Hindlimb muscle (tissue), 1 donor: ENCODE measurements at regions not wholly inside any gene's neighbourhood (a gene's known extent, or its start where the extent isn't known, plus 50 kb on each side); places are given as distances from the start of the nearest gene placed in this dataset.

Experiments used
- DNase-seq: peaks from one replicate; pipeline ENCODE4 v3.0.0-alpha.2; 2013

- no peak for DNase-seq
Measured at GRCh38 chr11:134679592-134679991, 267.6 kb upstream of the B3GAT1 start.

GRCh38 chr11:134678744-134679143, 266.7 kb upstream of the B3GAT1 start:
- no peak for DNase-seq

- DNase-seq, result no peak
Measured at GRCh38 chr11:134677891-134678551, 266.0 kb upstream of the B3GAT1 start.

- no peak for DNase-seq
Measured at GRCh38 chr11:134677397-134677822, 265.4 kb upstream of the B3GAT1 start.

- no peak for DNase-seq
Measured at GRCh38 chr11:134676516-134677287, 264.7 kb upstream of the B3GAT1 start.

- DNase-seq, result no peak
Measured at GRCh38 chr11:134675983-134676382, 263.9 kb upstream of the B3GAT1 start.

- no peak for DNase-seq
Measured at GRCh38 chr11:134674974-134675373, 262.9 kb upstream of the B3GAT1 start.

- DNase-seq, result no peak
Measured at GRCh38 chr11:134670961-134671370, 258.9 kb upstream of the B3GAT1 start.

GRCh38 chr11:134670247-134670782, 258.3 kb upstream of the B3GAT1 start:
- DNase-seq, result no peak

GRCh38 chr11:134669796-134670195, 257.8 kb upstream of the B3GAT1 start:
- DNase-seq, result no peak

GRCh38 chr11:134668796-134669195, 256.8 kb upstream of the B3GAT1 start:
- DNase-seq, result no peak

- no peak for DNase-seq
Measured at GRCh38 chr11:134668076-134668475, 256.0 kb upstream of the B3GAT1 start.

- DNase-seq, result no peak
Measured at GRCh38 chr11:134667505-134667904, 255.5 kb upstream of the B3GAT1 start.

GRCh38 chr11:134667175-134667500, 255.1 kb upstream of the B3GAT1 start:
- DNase-seq, result no peak

GRCh38 chr11:134666273-134667174, 254.5 kb upstream of the B3GAT1 start:
- DNase-seq, result no peak

GRCh38 chr11:134665571-134666270, 253.7 kb upstream of the B3GAT1 start:
- DNase-seq, result no peak

GRCh38 chr11:134665188-134665535, 253.1 kb upstream of the B3GAT1 start:
- DNase-seq, result no peak

GRCh38 chr11:134664447-134665187, 252.6 kb upstream of the B3GAT1 start:
- DNase-seq, result no peak

GRCh38 chr11:134663506-134664313, 251.7 kb upstream of the B3GAT1 start:
- DNase-seq, result no peak

GRCh38 chr11:134662629-134663360, 250.8 kb upstream of the B3GAT1 start:
- no peak for DNase-seq
